Tibial nerve (tissue), 3 donors: ENCODE measurements at regions not wholly inside any gene's neighbourhood (a gene's known extent, or its start where the extent isn't known, plus 50 kb on each side); places are given as distances from the start of the nearest gene placed in this dataset.

Source experiments
- CTCF ChIP-seq, 5 experiments: fragments of 200-600 bp in 3 of 5; fragments of 450-650 bp in 2 of 5; sonication (generic) in 3 of 5; IDR thresholded peaks; one replicate each; pipeline ENCODE4 v1.5.1; 2016 to 2019; ENCODE audit warnings: antibody characterized with exemption in 5 of 5, mild to moderate bottlenecking in 3 of 5, moderate library complexity in 2 of 5
- POLR2A ChIP-seq, 2 donors: fragments of 450-650 bp; IDR thresholded peaks; one replicate each; pipeline ENCODE4 v1.6.1; 2017; ENCODE audit warnings: antibody characterized with exemption in 2 of 2, mild to moderate bottlenecking in 2 of 2, moderate library complexity in 2 of 2

GRCh38 chr5:23756779-23757178 lies 249.4 kb downstream of the PRDM9 start:
- TF ChIP-seq CTCF (IDR thresholded peaks at IDR 0.05) (no peak), POLR2A (IDR thresholded peaks at IDR 0.05) (no peak)
